DOHH2 (cell line): ENCODE measurements at regions not wholly inside any gene's neighbourhood (a gene's known extent, or its start where the extent isn't known, plus 50 kb on each side); places are given as distances from the start of the nearest gene placed in this dataset.

Experiments
- CTCF ChIP-seq: fragments of 200-600 bp; sonication (generic); IDR thresholded peaks from one replicate; pipeline ENCODE4 v1.5.1; 2014; ENCODE audit warnings: antibody characterized with exemption, mild to moderate bottlenecking, low read depth, low read length; ENCODE audit not compliant: poor library complexity, severe bottlenecking
- EZH2phosphoT487 ChIP-seq: fragments of 200-600 bp; sonication (generic); IDR thresholded peaks from 2 replicates; pipeline ENCODE4 v1.6.1; 2017; ENCODE audit warnings: borderline replicate concordance, mild to moderate bottlenecking, antibody characterized with exemption, low read length, moderate library complexity, mixed read lengths

- TF ChIP-seq CTCF (no peak), EZH2phosphoT487 (no peak)
Measured at GRCh38 chr16:27701381-27701780, 151.4 kb downstream of the KATNIP start.
